ENCODE measurements at regions not wholly inside any gene's neighbourhood (a gene's known extent, or its start where the extent isn't known, plus 50 kb on each side); places are given as distances from the start of the nearest gene placed in this dataset.

- Histone ChIP-seq H3K36me3 (no peaks in the 10 kb centered on the region), H3K4me1 (no peaks in the 10 kb centered on the region), H3K27me3 (no peaks in the 10 kb centered on the region), H3K27ac (no peak overlapping the region), H3K9me3 (no peaks in the 10 kb centered on the region), H3K4me3 (replicated peaks in 1 of 3) (no peak overlapping the region)
- intact Hi-C loops (cut with DNase I), result no loop called here
- DNase-seq, result no peak
- 77 to 78% methylated on average over 3 of the region's 3 CpGs for WGBS, 2 donors
- TF ChIP-seq POLR2A (IDR thresholded peaks at IDR 0.05) (no peak), CTCF (IDR thresholded peaks at IDR 0.05) (no peak)
These were observed 254.2 kb upstream of the NWD2 start for GRCh38 chr4:36990128-36990872.

- Histone ChIP-seq H3K27me3 (no peaks in the 10 kb centered on the region), H3K27ac (no peak overlapping the region), H3K4me3 (replicated peaks in 1 of 3) (no peak overlapping the region), H3K4me1 (no peaks in the 10 kb centered on the region), H3K36me3 (no peaks in the 10 kb centered on the region), H3K9me3 (no peaks in the 10 kb centered on the region)
- intact Hi-C loops (cut with DNase I), result no loop called here
- TF ChIP-seq CTCF (IDR thresholded peaks at IDR 0.05), result no peak
- no peak for TF ChIP-seq POLR2A (IDR thresholded peaks at IDR 0.05)
- DNase-seq, result no peak
- WGBS, 2 donors, result 87 to 89% methylated on average over 3 of the region's 3 CpGs
These were observed 246.8 kb upstream of the NWD2 start for GRCh38 chr4:36997727-36998126.

- DNase-seq, result no peak
- intact Hi-C loops (cut with DNase I), result no loop called here
- WGBS, 2 donors, result 88 to 93% methylated on average over 2 of the region's 2 CpGs
These were observed 244.3 kb upstream of the NWD2 start for GRCh38 chr4:37000281-37000680.

GRCh38 chr4:37001688-37002436, 242.7 kb upstream of the NWD2 start:
- TF ChIP-seq POLR2A (IDR thresholded peaks at IDR 0.05), result no peak
- no peak for TF ChIP-seq CTCF (IDR thresholded peaks at IDR 0.05)
- Histone ChIP-seq H3K36me3 (no peaks in the 10 kb centered on the region), H3K4me3 (replicated peaks in 1 of 3) (no peak overlapping the region), H3K27me3 (no peaks in the 10 kb centered on the region), H3K9me3 (no peaks in the 10 kb centered on the region), H3K4me1 (no peaks in the 10 kb centered on the region), H3K27ac (no peak overlapping the region)
- DNase-seq, result no peak
- intact Hi-C loops (cut with DNase I), result no loop called here
- 94 to 95% methylated on average over 30 of the region's 30 CpGs for WGBS, 2 donors

More at GRCh38 chr4:37000281-37000680, 244.3 kb upstream of the NWD2 start:
- no peaks in the 10 kb centered on the region for H3K4me1 ChIP-seq
- no peak for TF ChIP-seq CTCF (IDR thresholded peaks at IDR 0.05)
- TF ChIP-seq POLR2A (IDR thresholded peaks at IDR 0.05), result no peak
- H3K27ac ChIP-seq, result no peak overlapping the region
- H3K4me3 ChIP-seq (replicated peaks in 1 of 3), result no peak overlapping the region
- H3K36me3 ChIP-seq, result no peaks in the 10 kb centered on the region
- no peaks in the 10 kb centered on the region for H3K27me3 ChIP-seq
- H3K9me3 ChIP-seq, result no peaks in the 10 kb centered on the region

GRCh38 chr4:37002625-37003024, 241.9 kb upstream of the NWD2 start:
- H3K27me3 ChIP-seq, result no peaks in the 10 kb centered on the region
- H3K36me3 ChIP-seq, result no peaks in the 10 kb centered on the region
- no peak for DNase-seq
- intact Hi-C loops (cut with DNase I), result no loop called here
- WGBS, 2 donors, result 60 to 62% methylated on average over 2 of the region's 2 CpGs
- no peak overlapping the region for H3K4me3 ChIP-seq (replicated peaks in 1 of 3)
- H3K27ac ChIP-seq, result no peak overlapping the region
- no peaks in the 10 kb centered on the region for H3K4me1 ChIP-seq
- no peaks in the 10 kb centered on the region for H3K9me3 ChIP-seq
- no peak for TF ChIP-seq POLR2A (IDR thresholded peaks at IDR 0.05)
